GM18951 (cell line): ENCODE measurements at regions not wholly inside any gene's neighbourhood (a gene's known extent, or its start where the extent isn't known, plus 50 kb on each side); places are given as distances from the start of the nearest gene placed in this dataset.

Experiments used
- POLR2A ChIP-seq: IDR thresholded peaks from 4 replicates; pipeline ENCODE4 v1.6.1; 2011; ENCODE audit warnings: mild to moderate bottlenecking; ENCODE audit not compliant: insufficient read length, insufficient read depth; ENCODE audit errors: extremely low read depth
- in situ Hi-C: fragments of 300-500 bp; cut with MboI; formaldehyde crosslinking; loops from one replicate; pipeline ENCODE4 v1.12.0; 2022; ENCODE audit warnings: low sequenced_read_pairs, mixed read lengths, inconsistent platforms; ENCODE audit not compliant: unreplicated experiment

- in situ Hi-C loops = no loop called here
These were observed 52.8 kb upstream of the MEIS1 start for GRCh38 chr2:66382091-66382490.

GRCh38 chr2:66379473-66379872, 55.5 kb upstream of the MEIS1 start:
- in situ Hi-C loops = no loop called here
- TF ChIP-seq POLR2A = no peak

More at GRCh38 chr2:66382091-66382490, 52.8 kb upstream of the MEIS1 start:
- TF ChIP-seq POLR2A = no peak

GRCh38 chr2:66377832-66378231, 57.1 kb upstream of the MEIS1 start:
- in situ Hi-C loops = no loop called here
- TF ChIP-seq POLR2A = no peak

- no peak for TF ChIP-seq POLR2A
- in situ Hi-C loops = no loop called here
These were observed 64.1 kb upstream of the MEIS1 start for GRCh38 chr2:66370824-66371223.

- in situ Hi-C loops = no loop called here
- TF ChIP-seq POLR2A = no peak
These were observed 68.3 kb upstream of the MEIS1 start for GRCh38 chr2:66366619-66367018.

GRCh38 chr2:66364495-66365333, 70.2 kb upstream of the MEIS1 start:
- in situ Hi-C loops = no loop called here
- no peak for TF ChIP-seq POLR2A

GRCh38 chr2:66362701-66363100, 72.2 kb upstream of the MEIS1 start:
- in situ Hi-C loops = no loop called here

GRCh38 chr2:66346231-66346664, 88.7 kb upstream of the MEIS1 start:
- TF ChIP-seq POLR2A = no peak
- in situ Hi-C loops = no loop called here

More at GRCh38 chr2:66362701-66363100, 72.2 kb upstream of the MEIS1 start:
- no peak for TF ChIP-seq POLR2A

- in situ Hi-C loops = no loop called here
These were observed 90.8 kb upstream of the MEIS1 start for GRCh38 chr2:66344087-66344663.

GRCh38 chr2:66343259-66343658, 91.7 kb upstream of the MEIS1 start:
- no peak for TF ChIP-seq POLR2A
- in situ Hi-C loops = no loop called here

More at GRCh38 chr2:66344087-66344663, 90.8 kb upstream of the MEIS1 start:
- no peak for TF ChIP-seq POLR2A

- no peak for TF ChIP-seq POLR2A
- in situ Hi-C loops = no loop called here
These were observed 94.4 kb upstream of the MEIS1 start for GRCh38 chr2:66340521-66340920.

- in situ Hi-C loops = no loop called here
- TF ChIP-seq POLR2A = no peak
These were observed 100.5 kb upstream of the MEIS1 start for GRCh38 chr2:66334237-66335029.

- TF ChIP-seq POLR2A = no peak
- in situ Hi-C loops = no loop called here
These were observed 103.7 kb upstream of the MEIS1 start for GRCh38 chr2:66331176-66331575.
